HG03139 (cell line): ENCODE measurements at regions not wholly inside any gene's neighbourhood (a gene's known extent, or its start where the extent isn't known, plus 50 kb on each side); places are given as distances from the start of the nearest gene placed in this dataset.
"Not testable (repeated sequence)": the region's sequence is repeated elsewhere in the genome, so short reads cannot be mapped to it uniquely, and the experiment has no call there.

Experiments
- ATAC-seq: cut with Tn5 transposase; IDR thresholded peaks from one replicate; pipeline ENCODE4 v1.9.1; 2021; ENCODE audit not compliant: unreplicated experiment

- ATAC-seq, result no peak
Measured at GRCh38 chr12:131471271-131471905, 239.5 kb upstream of the SFSWAP start.

DNA sequence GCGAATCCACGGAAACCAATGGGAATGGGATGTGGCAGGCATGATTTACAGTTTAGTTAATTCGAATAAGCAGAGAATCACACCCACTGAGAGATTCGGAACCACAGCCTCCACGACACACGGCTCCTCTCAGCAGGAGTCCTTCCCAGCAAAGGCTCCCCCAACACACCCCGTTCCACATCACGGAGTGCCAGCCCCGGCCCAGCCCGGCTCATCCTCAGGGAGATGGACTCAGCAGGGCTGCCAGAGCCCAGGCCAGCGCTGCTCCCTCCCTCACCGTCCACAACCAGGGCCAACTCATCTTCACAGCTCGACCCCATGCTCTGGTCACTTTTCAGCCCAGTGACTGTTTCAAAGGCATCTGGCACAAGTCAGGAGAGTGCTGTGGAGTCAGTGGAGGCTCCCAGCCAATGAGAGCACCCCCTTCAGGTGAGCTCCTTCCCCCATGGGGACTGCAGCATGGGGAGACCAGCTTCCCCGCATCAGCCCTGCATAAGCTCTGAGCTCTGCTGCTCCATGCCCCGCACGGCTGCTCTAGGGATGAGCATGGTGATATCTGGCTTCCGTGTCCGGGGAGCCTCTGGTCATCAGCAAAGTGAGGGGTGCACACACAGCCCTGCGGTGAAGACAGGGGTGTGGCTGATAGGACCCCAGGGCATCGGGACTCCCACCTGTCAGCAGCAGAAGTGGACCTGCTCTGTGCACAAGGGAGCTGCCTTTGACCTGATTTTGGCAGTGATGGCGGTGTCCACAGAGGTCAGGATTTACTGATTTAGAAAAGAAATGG lies 238.8 kb upstream of the SFSWAP start:
- ATAC-seq, result no peak

DNA sequence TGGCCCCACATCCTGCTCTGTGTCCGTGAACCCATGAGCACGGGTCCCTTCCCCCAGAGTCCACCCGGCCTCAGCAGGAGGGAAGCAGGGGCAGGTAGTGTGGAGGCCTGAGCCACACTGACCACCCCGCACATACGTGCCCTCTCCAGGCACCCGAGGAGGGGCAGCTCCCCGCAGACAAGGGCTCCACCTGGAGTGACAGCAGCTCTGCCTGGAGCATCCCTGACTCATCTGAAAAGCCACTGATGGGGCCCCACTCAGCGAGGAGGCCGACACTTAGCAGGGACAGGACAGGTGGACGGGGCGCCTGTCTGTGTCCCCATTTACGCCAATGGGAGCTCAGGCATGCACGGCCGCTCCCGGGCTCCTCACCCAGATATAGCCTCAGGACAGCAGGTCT lies 237.6 kb upstream of the SFSWAP start:
- no peak for ATAC-seq

- no peak for ATAC-seq
Measured at GRCh38 chr12:131473741-131474709, 236.9 kb upstream of the SFSWAP start.

- ATAC-seq, result not testable (repeated sequence)
Measured at GRCh38 chr12:131475012-131475411, 235.9 kb upstream of the SFSWAP start.

GRCh38 chr12:131477613-131478012 lies 233.3 kb upstream of the SFSWAP start:
- no peak for ATAC-seq

DNA sequence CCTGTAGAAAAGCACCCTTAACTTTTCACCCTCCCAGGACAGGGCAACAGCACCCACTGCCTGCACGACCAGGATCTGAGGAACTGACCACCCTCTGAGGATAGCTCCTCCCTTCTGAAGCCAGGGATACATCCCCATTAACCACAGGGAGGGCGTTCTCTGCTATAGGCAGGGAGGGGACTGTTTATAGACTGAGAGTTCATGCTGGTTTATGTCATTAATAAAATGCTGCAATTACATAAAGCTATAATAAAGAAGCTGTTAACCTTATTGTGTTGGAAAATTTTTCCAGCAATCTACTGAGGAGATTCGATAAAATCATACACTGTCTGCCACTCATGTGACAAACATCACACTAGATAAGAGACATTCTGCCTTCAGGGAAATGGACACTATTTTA lies 232.4 kb upstream of the SFSWAP start:
- ATAC-seq, result no peak

DNA sequence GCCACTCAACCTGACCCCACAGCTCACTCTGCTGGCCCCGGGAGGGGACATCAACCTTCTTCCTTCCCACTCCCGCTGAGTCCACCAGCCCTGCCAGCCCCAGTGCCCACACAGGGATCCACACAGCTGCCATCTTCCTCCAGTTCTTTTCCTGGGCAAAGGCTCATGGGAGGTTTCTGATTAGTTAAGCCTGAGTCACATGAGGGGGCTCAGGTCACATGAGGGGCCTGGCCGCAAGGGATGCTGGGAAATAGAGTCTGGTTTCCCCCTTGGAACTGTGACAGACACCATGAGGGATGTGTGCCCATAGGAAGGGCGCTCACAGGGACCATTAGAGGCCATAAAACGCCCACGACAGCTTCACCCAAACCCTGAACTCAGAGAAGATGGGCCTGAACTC lies 228.7 kb upstream of the SFSWAP start:
- no peak for ATAC-seq

GRCh38 chr12:131482686-131483085 lies 228.2 kb upstream of the SFSWAP start:
- no peak for ATAC-seq

DNA sequence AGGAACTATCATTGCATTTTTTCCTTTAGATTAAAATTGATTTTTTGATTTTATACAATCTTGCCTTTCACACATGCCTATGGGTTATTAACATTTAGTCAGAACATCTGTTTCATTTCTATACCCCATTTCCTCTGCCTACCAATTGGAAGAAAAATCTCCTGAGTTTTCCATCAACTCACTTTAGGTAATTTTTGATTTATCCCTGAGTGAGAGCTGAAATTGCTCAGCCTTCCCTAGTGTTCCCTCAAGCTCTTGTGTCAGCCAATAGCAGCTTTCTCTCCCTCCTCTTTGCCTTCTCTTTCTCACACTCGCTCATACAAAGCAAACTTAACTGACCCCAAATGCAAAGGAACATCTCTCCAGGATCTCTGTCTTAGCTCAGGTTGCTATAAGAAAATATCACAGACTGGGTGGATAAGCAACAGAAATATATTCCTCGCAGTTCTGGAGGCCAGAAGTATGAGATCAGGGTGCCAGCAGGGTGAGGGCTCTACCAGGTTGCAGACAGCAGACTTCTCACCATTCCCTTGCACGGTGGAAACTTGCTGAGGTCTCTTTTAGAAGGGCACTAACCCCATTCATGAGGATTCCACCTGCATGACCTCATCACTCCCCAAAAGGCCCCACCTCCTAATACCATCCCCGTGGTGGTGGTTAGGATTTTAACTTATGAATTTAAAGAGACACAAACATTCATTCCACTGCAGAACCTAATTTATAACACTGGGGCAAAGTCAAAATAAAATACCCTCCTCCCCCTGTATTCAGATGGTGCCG lies 224.2 kb upstream of the SFSWAP start:
- no peak for ATAC-seq

GRCh38 chr12:131487388-131488124 lies 223.3 kb upstream of the SFSWAP start:
- ATAC-seq, result no peak

GRCh38 chr12:131489718-131490117 lies 221.2 kb upstream of the SFSWAP start:
- no peak for ATAC-seq

- ATAC-seq, result no peak
Measured at GRCh38 chr12:131491155-131491554, 219.7 kb upstream of the SFSWAP start.

- no peak for ATAC-seq
Measured at GRCh38 chr12:131491916-131492490, 218.9 kb upstream of the SFSWAP start.

DNA sequence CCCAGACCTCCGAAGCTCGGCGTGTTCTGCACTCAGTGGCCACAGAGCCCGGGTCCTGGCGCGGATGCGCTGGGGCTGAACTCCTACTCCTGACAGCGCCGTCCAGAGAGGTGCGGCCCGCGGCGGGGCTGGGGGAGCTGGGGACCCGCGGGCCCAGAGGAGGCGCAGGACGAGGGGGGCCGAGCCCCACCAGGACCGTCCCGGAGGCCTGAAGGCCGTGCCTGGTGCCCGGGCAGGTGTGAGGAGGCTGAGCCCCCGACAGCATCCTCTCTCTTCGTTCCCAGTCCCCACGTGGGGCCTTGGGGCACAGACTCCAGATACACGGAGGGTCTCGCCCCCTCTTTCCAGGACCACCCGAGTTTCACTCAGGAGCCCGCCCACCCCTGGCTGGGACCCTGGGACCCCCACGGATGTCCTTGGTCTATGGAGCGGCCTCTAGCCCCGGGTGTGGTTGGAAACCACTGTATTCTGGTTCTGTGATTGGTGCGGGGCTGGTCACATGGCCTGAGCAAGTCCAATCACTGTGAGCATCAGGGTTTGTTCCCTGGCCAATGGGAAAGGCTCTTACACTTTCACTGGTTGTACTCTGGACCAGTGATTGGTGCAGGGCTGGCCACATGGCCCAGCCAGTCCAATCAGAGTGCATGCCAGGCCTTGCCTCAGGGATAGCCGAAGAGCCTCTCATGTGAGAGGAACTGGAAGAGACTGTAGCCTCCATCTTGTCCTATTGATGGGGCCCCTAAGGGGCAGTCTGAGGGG lies 217.6 kb upstream of the SFSWAP start:
- no peak for ATAC-seq

DNA sequence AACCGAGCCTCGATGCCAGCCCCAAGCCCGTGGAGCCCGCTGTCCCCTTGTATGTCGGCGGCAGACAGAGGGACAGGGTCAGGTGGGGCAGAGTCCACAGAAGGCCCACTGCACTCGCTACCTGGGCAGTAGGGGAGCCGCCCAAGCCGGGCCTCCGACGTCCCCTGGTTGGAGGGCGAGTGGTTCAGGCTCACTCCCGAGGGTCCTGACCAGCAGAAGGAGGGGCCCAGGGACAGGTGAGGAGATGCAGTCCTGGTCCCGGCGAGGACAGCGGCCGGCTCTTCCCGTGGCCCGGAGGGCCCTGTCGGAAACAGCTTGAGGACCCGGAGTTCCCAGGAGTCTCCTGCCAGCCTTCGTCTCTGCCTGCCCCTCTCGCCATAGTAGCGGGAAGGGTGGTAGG lies 216.7 kb upstream of the SFSWAP start:
- no peak for ATAC-seq

- no peak for ATAC-seq
Measured at GRCh38 chr12:131494741-131495524, 216.0 kb upstream of the SFSWAP start.

DNA sequence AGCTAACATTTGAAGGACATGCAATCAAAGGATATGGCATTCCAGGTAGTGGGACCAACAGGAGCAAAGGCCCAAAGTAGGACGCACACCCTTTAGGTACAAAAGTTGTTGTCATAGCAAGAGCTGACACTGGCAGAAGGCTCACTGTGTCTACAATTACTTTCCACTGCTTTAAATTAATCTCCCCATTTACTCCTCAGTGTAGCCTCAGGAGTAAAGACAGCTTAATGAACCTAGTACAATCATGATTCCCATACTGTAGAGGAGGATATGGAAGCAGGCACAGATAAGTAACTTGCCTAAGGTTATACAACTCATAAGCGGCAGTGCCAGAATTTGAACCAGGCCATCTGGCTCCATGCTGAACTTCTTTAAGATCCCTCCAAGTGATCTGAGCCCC lies 212.9 kb upstream of the SFSWAP start:
- no peak for ATAC-seq
